ENCODE measurements at regions not wholly inside any gene's neighbourhood (a gene's known extent, or its start where the extent isn't known, plus 50 kb on each side); places are given as distances from the start of the nearest gene placed in this dataset.

DNA sequence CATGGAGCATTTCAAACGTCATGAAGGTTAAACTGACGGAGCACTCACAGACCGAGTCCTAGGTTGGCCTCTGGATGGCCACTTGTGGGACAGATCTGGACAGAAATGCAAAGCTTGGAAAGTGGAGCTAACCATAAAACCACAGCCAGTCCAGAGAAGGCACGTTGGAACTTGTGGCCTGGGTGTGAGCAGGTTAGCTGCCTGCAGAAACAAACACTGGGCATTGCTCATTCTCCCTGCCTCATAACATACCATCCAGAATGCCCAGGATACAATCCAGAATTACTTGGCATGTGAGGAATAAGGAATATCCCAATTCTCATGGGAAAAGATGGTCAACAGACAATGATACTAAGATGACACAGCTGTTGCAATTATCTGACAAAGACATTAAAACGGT lies 1005.0 kb downstream of the TBC1D22A start:
- no peak for DNase-seq (ENCODE audit: low spot score)
- intact Hi-C loops (cut with DNase I), result no loop called here

DNA sequence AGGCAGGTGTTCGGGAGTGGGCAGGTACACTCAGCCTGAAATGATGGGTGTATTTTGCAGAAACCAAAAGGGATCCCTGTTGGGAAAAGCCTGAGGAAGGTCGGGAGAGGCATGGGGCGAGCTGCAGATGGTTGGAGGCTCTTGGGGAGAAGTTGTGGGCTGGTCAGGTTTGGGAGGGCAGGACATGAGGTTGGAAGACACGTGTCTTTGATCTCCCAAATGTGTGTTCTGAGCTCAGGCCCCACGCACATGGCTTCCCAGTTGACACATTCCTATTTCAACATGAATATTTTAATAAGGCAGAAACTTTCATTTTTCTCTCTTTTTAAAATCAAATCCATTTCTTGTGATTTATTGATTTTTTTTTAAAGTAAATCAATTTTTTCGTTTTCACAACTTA lies 1003.3 kb downstream of the TBC1D22A start:
- intact Hi-C loops (cut with DNase I), result no loop called here
- DNase-seq (ENCODE audit: low spot score), result no peak

DNA sequence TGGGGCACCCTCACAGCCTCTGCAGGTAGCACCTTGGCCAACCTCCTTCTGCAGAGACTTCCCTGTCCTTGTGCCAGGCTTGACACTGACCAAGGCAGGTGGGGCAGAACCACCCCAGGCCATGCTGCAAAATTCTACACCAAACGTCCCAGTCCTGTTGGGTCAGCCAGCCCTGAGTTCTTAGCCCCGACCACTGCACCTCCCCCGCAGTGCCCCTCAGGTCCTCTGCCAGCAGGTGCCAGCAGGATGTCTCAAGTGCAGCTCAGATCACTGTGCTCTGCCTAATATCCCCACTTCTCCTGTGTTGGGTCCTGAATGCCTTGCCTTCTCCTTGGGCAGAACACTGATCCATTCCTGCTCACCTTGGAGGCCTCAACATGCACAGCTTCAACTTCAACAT lies 999.7 kb downstream of the TBC1D22A start:
- intact Hi-C loops (cut with DNase I), result no loop called here
- no peak for DNase-seq (ENCODE audit: low spot score)

DNA sequence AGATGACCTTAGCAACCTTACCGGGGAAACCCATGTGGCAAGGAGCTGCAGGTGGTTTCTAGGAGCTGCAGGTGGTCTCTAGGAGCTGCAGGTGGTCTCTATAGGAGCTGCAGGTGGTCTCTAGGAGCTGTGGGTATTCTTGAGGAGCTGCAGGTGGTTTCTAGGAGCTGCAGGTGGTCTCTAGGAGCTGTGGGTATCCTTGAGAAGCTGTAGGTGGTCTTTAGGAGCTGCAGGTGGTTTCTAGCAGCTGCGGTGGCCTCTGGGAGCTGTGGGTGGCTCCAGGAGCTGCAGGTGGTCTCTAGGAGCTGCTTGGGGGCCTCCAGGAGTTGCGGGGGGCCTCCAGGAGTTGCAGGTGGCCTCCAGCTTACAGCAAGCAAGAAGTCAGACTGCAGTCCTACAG lies 997.5 kb downstream of the TBC1D22A start:
- intact Hi-C loops (cut with DNase I), result no loop called here
- no peak for DNase-seq (ENCODE audit: low spot score)

DNA sequence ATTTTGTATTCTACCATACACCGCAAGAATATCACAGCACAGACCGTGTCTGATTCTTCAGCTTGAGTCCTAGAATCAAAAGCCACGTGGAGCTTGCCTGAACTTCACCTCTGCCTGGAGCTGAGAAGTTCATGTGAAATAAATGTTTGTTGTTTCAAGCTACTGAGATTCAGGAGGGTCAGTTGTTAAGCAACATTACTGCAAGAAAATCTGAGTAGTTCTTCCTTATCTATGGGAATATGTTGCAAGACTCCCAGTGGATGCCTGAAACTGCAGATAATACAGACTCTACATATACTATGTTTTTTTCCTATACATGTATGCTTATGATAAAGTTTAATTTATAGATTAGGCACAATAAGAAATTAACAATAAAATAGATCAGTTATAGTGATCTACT lies 995.3 kb downstream of the TBC1D22A start:
- no peak for DNase-seq (ENCODE audit: low spot score)
- intact Hi-C loops (cut with DNase I), result no loop called here

DNA sequence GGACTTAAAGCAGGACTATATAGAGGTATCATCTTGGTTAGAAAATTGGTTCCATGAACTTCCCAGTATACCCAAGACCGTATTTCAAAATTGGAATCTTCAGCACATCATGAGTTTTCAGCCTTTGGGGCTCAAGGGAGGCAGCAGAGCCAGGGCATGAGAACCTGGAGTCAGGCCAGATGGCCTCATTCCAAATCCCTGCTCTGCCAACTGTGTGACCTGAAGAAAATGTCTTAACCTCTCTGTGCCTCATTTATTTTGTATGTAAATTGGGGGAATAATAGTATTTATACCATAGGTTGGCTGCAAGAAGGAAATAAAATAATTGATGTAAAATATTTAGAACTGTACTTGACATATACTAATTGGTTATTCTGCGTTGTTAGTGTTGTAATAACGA lies 987.6 kb downstream of the TBC1D22A start:
- intact Hi-C loops (cut with DNase I), result no loop called here
- no peak for DNase-seq (ENCODE audit: low spot score)

DNA sequence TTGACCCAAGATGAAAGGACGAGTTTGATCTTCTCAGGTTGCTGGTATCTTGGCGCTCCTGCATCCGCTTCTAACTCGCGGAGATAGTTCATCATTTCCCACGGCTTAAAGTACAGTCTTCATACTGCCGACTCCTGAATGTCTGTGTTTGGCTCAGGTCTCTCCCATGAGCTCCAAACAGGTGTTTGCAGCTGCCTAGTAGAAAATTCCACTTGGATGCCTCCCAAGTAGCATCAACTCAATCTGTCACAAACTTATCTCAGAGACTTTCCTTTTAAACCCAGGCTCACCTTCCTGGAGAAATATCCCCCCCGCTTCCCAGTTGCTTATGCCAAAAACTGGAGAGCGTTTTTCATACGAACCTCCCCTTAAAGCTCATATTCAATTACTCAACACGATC lies 986.5 kb downstream of the TBC1D22A start:
- intact Hi-C loops (cut with DNase I), result no loop called here
- DNase-seq (ENCODE audit: low spot score), result no peak

DNA sequence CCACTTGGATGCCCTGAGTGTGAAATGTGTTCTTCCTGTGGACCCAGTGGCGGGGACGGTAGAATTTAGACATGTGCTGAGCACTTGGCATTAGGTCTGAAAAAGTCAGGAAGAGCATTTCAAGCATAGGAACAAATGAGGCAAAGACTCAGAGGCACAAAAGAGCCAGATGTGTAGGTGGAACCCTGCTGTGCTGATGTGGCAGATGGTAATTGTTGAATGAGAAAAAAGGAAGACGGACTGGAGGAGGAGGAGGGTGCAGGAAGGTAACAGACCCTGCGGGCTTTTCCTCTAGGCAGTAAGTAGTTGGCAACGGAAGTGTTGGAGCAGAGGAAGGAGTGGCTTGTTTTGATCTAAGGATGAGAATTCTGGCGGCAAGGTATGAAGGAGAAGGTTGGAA lies 985.8 kb downstream of the TBC1D22A start:
- intact Hi-C loops (cut with DNase I), result no loop called here
- DNase-seq (ENCODE audit: low spot score), result no peak

DNA sequence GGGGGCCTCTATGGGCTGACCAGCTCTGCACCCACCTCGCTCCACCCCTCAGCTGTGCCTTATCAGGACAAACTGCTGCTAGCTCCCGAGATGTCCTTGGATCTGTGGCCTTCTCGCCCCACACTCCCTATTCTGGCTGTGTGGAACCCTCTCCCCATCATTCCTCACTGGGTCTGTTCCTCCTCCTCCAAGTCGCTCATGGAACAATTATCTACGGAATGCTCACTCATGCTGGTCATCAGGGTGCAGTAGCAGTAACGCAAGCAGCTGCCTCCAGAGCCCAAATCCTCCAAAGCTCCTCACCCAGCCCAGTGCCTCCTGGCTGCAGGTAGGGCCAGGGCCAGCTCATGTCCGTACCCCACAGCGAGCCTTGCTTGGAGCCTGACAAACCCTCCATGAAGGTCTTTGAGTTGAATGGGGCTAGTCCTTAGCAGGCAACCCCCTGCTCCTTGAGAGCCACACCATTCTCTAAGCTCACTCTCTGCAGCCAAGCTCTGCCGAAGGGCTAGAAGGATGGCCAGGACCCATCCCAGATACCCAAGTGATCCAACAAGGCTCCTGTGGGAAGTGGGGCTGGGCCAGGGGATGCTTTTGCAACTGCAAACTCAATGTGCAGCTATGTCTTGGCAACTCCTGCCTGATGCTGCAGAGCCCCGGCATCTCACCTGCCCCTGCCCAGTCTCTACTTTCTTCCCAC lies 977.8 kb downstream of the TBC1D22A start:
- intact Hi-C loops (cut with DNase I), result no loop called here
- DNase-seq (ENCODE audit: low spot score), result no peak

DNA sequence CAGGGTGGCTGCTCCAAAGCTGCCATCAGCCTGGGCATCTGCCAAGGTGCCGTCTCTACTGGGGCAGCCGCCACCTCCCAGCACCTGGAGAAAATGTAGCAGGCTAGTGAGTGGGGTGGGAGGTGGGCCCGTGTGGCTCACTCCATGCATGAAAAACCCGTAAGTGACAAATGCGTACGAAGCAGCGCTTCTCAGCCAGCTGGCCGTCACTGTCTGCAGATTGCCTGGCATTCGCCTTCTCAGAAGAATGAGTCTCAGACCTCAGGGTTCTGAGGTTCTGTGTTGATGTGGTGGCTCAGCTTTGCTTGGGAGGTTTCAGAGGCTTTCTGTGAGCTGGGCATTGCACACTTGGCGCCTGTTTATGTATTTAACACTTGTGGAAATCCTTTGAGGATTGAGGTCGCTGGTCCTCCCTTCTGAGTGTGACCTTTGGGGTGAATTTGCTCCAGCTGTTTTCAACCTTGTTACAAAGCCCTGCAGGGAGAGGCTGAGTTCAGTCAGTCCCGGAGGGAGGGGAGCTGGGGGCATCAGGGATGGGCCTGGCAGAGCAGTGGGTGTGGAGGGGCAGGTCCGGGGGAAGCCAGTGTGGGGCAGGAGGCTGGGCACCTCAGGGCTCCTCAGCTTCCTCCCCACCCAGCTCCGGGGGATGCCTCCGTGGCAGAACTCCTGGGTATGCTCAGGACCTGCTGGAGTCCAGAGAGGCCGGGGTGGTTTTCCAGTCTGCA lies 977.0 kb downstream of the TBC1D22A start:
- intact Hi-C loops (cut with DNase I), result no loop called here
- no peak for DNase-seq (ENCODE audit: low spot score)

DNA sequence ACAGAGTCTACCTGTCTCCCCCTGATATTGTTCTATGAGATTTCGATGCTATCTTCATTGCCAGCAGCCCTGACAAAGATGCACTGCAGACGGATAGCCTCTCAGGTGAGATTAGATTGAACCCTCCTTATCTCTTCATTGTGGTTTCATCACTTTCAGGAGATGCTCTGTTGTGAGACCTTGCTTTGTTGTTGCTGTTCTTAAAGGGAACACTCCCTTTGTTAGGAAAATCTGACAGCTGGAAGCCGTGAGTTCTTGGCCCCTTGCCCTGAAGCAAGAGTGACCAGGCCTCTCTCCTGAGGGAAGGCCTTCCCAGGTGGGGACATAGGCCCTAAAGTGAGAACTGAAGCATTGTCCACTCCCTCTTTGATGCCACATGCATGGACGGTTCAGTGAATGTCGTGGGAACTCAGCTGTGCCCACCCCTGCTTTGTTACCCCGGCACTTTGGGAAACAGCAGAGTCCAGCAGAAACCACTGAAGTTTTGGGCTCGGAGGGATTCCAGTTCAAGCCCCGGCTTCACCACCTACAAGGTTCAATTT lies 976.1 kb downstream of the TBC1D22A start:
- intact Hi-C loops (cut with DNase I), result no loop called here
- DNase-seq (ENCODE audit: low spot score), result no peak

DNA sequence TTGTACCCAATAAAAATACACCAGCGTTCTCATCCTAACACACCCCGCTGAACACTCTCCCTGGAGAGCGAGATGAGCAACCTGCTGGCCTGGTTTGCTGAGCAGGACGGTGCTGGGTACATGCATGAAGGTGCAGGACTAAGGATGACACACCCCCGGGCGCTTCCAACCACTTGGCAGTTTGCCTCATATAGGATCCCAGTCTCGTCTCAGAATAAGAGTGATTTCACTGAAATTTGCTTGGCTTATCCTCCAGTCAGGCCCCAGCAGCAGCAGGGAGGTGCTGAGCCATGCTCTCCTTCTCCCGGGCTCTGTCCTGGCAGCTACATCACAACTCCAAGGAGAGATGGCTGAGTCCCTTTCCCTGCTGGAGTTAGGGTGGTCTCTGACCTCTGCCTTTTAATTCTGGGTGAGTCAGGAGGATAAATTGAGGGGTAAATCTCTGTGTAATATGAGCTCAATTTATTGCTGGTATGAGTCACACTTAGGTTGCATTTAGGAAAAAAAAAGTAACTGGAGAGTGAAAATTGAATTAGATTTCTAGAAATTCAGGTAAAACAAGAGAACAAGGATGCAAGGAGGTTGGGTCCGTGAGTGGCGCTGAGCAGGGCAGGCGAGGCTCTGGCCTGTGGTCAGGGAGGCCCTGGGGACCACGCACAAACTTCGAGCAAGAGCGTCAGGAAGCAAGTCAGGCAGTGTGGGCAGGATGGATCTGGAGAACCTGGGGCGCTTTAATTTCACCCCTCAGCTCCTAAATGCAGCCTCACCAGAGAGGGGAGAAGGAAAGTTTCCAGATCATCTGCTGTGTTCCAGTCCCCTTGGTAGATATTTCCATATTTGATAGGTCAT lies 974.0 kb downstream of the TBC1D22A start:
- intact Hi-C loops (cut with DNase I), result no loop called here
- no peak for DNase-seq (ENCODE audit: low spot score)

DNA sequence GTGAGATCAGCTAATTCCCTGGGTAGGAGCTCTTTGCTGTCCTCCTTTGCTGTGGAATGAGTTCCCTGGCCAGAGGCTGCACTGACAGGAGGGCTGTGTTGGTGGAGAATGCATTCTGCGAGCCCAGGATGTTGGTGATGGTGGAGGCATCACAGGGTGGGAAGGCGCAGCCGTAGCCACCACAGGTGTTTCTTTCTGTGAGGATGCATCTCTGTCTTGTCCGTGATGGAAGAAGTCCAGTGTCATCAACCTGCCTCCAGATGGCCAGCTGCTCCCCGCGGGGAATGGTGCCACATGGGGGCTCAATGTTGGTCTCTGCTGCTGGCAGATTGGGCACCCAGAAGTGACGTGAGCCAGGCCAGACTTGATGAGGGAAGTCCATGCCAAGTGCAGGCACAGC lies 972.1 kb downstream of the TBC1D22A start:
- intact Hi-C loops (cut with DNase I), result no loop called here
- DNase-seq (ENCODE audit: low spot score), result no peak

DNA sequence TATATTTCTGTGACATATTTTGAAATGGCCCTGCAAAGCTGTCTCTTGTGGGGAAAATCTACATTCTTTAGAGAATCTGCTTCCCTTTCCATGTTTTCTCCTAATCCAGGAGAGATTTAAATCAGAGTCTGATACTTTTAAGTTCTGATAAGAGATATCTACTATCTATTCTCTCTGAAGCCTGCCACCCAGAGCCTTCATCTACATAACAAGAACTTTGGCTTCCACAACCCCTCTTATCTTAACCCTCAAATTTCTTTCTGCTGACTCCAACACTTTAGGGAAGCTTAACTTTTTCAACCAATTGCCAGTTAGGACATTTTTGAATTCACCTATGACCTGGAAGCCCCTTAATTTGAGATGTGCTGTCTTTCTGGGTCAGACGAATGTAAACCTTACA lies 965.2 kb downstream of the TBC1D22A start:
- intact Hi-C loops (cut with DNase I), result no loop called here
- DNase-seq (ENCODE audit: low spot score), result no peak

DNA sequence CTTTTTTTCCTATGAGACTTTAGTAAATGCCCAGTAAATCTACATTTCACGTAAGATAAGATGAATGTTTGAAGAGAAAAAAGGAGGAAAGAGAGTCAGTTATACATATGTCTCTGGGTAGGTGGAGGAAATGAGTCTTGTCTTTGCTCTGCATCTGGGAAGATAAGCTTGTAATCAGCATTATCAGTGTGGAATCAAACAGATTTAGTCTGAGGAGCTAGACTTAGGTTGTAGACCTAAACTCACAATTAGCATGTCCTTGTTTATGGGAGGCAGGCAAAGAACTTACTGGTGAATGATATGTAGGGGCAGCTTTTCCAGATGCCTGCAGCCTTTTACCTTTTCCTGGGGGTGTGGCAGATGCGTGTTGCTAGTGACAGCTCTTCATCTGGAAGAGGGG lies 962.3 kb downstream of the TBC1D22A start:
- intact Hi-C loops (cut with DNase I), result no loop called here
- DNase-seq (ENCODE audit: low spot score), result no peak

DNA sequence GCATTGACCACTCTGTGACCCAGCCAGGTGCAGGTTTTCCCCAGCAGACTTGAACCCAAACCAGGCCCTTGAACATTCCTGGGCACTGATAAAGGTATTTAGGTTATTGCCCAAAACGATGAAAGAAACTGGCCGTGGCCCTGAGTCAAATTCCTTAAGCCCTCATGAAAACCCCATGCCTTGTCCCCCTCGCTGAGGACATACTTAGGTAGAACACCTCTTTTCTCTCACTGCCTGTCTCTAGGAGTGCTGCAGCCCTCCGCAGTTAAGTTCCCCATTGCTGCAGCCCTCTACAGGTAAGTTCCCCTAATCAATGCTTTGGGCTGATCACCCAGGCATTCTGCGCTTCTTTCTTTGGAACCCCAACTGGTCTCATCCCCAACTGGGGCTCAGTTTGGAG lies 961.6 kb downstream of the TBC1D22A start:
- intact Hi-C loops (cut with DNase I), result no loop called here
- no peak for DNase-seq (ENCODE audit: low spot score)

DNA sequence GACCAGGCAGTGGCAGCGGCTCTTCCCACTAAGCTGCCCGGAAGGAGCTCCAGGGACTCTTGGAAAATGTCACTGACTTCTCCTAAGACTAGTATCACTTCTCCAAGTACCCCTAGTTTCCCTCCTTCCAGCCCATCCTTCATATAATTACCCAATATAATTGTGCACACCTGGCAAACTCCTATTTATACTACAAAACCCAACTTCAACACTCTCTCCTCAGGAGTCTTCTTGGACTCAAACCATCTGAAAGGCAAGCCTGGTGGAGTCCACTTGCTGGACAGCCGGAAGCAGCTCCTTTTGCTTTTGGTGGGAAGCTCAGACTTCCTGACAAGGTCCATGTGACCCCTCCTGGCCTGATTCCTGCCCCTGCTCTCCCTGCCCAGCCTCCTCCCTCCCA lies 955.9 kb downstream of the TBC1D22A start:
- intact Hi-C loops (cut with DNase I), result no loop called here
- DNase-seq (ENCODE audit: low spot score), result no peak

DNA sequence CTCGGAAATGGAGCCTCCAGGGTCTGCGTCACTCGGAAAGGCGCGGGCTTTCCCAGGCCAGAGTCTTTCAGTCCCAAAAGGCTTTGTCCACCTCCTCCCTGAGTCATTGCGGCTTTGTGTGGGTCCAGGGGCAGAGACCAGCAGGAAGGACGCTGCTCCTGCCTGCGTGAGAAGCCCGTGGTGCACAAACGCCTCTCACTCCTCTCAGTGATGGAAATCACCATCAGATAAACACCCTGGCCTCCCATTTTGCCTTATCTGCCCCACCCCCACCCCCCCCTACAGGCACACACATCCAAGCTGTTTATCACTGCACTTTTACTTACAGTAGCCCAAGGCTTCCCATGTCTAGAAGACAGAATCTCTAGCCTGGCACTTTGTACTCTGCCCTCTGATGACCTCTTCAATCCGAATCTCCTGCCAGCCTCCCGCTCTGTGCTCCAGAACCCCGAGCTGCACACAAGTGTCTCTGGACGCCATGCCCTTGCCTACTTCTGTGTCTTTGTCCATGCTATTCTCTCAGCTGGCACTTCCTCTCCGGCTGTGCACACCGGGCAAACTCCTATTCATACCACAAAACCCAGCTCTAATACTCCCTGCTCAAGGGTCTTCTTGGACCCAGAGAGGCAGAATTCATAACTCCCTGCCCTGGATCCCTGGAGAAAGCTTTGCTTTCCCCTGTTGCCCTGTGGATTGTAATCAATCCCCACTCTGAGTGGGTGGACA lies 954.6 kb downstream of the TBC1D22A start:
- no peak for DNase-seq (ENCODE audit: low spot score)
- intact Hi-C loops (cut with DNase I), result no loop called here

DNA sequence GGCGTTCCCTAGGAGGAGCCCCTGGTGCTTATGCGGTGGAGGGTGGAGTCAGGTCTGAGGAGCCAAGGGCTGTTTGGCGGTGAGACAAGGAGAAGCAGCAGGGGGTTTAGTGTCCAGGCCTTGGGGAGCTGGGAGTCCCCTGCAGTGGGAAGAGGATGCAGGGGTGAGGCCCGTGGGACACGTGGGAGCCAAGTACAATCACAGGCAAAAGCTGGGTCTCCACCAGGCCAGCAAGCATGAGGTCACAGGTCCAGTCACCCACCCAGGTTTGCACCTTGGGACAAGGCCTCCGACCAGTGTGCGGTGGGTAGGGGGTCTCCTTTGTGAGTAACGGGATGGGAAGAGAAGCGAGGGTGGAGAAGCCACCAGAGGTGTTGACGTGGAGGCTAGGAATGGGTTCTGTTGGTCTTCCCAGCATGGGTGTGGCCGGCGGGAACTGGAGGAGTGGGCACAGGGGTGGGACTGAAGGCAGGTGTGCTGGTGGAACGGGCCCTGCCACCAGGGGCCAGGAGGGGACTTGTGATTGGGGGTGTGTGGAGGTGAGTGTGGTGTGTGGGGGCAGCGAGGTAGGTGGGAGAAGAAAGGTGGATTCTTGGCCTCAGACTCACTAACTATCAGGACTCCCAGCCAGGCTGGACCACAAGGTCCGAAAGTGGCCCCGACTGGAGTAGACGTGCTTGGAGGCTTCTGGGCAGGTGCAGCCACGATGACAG lies 953.6 kb downstream of the TBC1D22A start:
- DNase-seq (ENCODE audit: low spot score), result no peak
- intact Hi-C loops (cut with DNase I), result no loop called here
